Panc1 (cell line): ENCODE measurements at regions not wholly inside any gene's neighbourhood (a gene's known extent, or its start where the extent isn't known, plus 50 kb on each side); places are given as distances from the start of the nearest gene placed in this dataset.

Source experiments
- ATAC-seq: fragments of 200-7000 bp; cut with Tn5 transposase; 2 replicates; pipeline ENCODE4 v1.9.1; 2020; ENCODE audit warnings: mild to moderate bottlenecking, moderate library complexity
- BruUV-seq: library from RNA; stranded (reverse); fragments of 400-500 nt; replicated peaks from 2 replicates; lab custom pipeline; 2021; lab: Mats Ljungman, UMichigan
- CTCF ChIA-PET: fragments of 300-600 bp; sonication (Branson Sonifier 250); formaldehyde crosslinking; loops from one replicate; lab custom pipeline; 2022; ENCODE audit warnings: antibody characterized with exemption; lab: Charles Lee
- POLR2A ChIA-PET: fragments of 300-600 bp; sonication (Branson Sonifier 250); formaldehyde crosslinking; loops from one replicate; lab custom pipeline; 2022; ENCODE audit warnings: antibody characterized with exemption; lab: Charles Lee
- DNase-seq: peaks from one replicate; pipeline ENCODE4 v3.0.0-alpha.2; 2010; ENCODE audit warnings: low read depth, low spot score
- H3K27ac ChIP-seq: 2 replicates; pipeline ENCODE4 v1.5.1; 2011; ENCODE audit warnings: mild to moderate bottlenecking, low read length, inconsistent platforms
- H3K27me3 ChIP-seq: fragments of 200-500 bp; sonication (Bioruptor generic); 2 replicates; pipeline ENCODE4 v1.6.0; 2014; ENCODE audit warnings: low read length, inconsistent platforms; ENCODE audit not compliant: control insufficient read depth, insufficient read depth
- H3K36me3 ChIP-seq: fragments of 200-500 bp; sonication (Bioruptor generic); 2 replicates; pipeline ENCODE4 v1.5.1; 2014; ENCODE audit warnings: inconsistent platforms, mild to moderate bottlenecking, low read length, moderate library complexity; ENCODE audit not compliant: control insufficient read depth, insufficient read depth
- H3K4me1 ChIP-seq: 2 replicates; pipeline ENCODE4 v1.5.1; 2011; ENCODE audit warnings: inconsistent platforms, mild to moderate bottlenecking, low read length, moderate library complexity; ENCODE audit not compliant: control insufficient read depth, insufficient read depth
- H3K4me3 ChIP-seq, 2 experiments: 2 replicates each; pipeline ENCODE4 v1.5.1; 2011 to 2012; ENCODE audit warnings: low read depth in 2 of 2, low read length in 2 of 2, mild to moderate bottlenecking in 2 of 2, inconsistent platforms in 1 of 2, moderate library complexity in 1 of 2
- H3K9me3 ChIP-seq: fragments of 200-500 bp; sonication (Bioruptor generic); 2 replicates; pipeline ENCODE4 v1.5.1; 2014; ENCODE audit warnings: low read depth, mild to moderate bottlenecking, inconsistent platforms, low read length, moderate library complexity; ENCODE audit not compliant: control insufficient read depth, insufficient read depth
- CTCF ChIP-seq: fragments of 450-650 bp; IDR thresholded peaks from 2 replicates; pipeline ENCODE4 v1.5.1; 2017; ENCODE audit warnings: mild to moderate bottlenecking
- POLR2AphosphoS5 ChIP-seq: IDR thresholded peaks from 2 replicates; pipeline ENCODE4 v1.6.1; 2012; ENCODE audit warnings: mild to moderate bottlenecking, low read depth, low read length, moderate library complexity
- SIN3A ChIP-seq: IDR thresholded peaks from 2 replicates; pipeline ENCODE4 v1.6.1; 2012; ENCODE audit warnings: low read depth, mild to moderate bottlenecking, low read length, moderate library complexity, borderline replicate concordance; ENCODE audit not compliant: insufficient read depth
- TCF7L2 ChIP-seq: IDR thresholded peaks from 2 replicates; pipeline ENCODE4 v1.6.1; 2011; ENCODE audit warnings: mild to moderate bottlenecking, low read depth, low read length, inconsistent platforms
- in situ Hi-C: cut with HindIII; loops from 2 replicates; pipeline ENCODE4 v1.10.0; 2016; ENCODE audit warnings: low sequenced_read_pairs, low pct_unique_long_range_greater_than_20kb
- intact Hi-C: fragments of 100-400 bp; cut with micrococcal nuclease; formaldehyde crosslinking; loops from one replicate; pipeline ENCODE4 v1.10.0; 2022; ENCODE audit not compliant: unreplicated experiment
- TF ChIP-seq, protein P1 (sequence below), 2 experiments: IDR thresholded peaks; 2 replicates each; pipeline ENCODE4 v1.6.1; 2011 to 2012; ENCODE audit warnings: low read depth in 2 of 2, control low read depth in 1 of 2, low read length in 1 of 2, mild to moderate bottlenecking in 1 of 2, moderate library complexity in 1 of 2; ENCODE audit not compliant: insufficient read depth in 1 of 2

DNA sequence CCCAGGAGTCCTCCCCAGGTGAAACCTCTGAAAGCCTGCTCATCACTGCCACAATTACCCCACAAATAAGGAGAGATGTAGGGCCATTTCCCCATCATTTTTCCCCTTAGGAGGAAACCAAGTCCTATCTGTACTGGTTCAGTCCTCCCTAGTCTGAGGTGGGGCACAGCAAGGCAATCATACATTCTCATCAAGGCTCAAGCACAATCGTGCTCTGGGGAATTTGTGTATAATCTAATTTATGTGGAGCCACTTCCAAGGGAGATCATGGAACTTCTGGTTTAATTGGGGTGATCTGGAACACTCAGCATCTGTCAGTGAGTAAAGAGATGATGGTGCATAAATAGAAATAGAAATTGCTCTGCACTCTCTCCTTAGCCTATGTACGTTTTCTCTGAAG is 546.9 kb downstream of the IGSF11 start:
- Histone ChIP-seq H3K4me3 (no peak overlapping the region), H3K9me3 (no peaks in the 10 kb centered on the region), H3K36me3 (no peaks in the 10 kb centered on the region), H3K27me3 (no peaks in the 10 kb centered on the region), H3K4me1 (no peaks in the 10 kb centered on the region), H3K27ac (no peak overlapping the region)
- in situ Hi-C loops (no loop called here), intact Hi-C loops (no loop called here)
- POLR2A ChIA-PET: no interaction called here
- CTCF ChIA-PET: no interaction called here
- DNase-seq: no peak
- no peak for ATAC-seq
- TF ChIP-seq, protein P1, sequence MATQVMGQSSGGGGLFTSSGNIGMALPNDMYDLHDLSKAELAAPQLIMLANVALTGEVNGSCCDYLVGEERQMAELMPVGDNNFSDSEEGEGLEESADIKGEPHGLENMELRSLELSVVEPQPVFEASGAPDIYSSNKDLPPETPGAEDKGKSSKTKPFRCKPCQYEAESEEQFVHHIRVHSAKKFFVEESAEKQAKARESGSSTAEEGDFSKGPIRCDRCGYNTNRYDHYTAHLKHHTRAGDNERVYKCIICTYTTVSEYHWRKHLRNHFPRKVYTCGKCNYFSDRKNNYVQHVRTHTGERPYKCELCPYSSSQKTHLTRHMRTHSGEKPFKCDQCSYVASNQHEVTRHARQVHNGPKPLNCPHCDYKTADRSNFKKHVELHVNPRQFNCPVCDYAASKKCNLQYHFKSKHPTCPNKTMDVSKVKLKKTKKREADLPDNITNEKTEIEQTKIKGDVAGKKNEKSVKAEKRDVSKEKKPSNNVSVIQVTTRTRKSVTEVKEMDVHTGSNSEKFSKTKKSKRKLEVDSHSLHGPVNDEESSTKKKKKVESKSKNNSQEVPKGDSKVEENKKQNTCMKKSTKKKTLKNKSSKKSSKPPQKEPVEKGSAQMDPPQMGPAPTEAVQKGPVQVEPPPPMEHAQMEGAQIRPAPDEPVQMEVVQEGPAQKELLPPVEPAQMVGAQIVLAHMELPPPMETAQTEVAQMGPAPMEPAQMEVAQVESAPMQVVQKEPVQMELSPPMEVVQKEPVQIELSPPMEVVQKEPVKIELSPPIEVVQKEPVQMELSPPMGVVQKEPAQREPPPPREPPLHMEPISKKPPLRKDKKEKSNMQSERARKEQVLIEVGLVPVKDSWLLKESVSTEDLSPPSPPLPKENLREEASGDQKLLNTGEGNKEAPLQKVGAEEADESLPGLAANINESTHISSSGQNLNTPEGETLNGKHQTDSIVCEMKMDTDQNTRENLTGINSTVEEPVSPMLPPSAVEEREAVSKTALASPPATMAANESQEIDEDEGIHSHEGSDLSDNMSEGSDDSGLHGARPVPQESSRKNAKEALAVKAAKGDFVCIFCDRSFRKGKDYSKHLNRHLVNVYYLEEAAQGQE (IDR thresholded peaks at IDR 0.05; ENCODE audit: insufficient read depth in 1 of 2, low read depth in 2 of 2, low read length in 1 of 2): no peak
- TF ChIP-seq TCF7L2 (no peak), CTCF (no peak), SIN3A (no peak), POLR2AphosphoS5 (no peak)
- BruUV-seq: no TSS peak

DNA sequence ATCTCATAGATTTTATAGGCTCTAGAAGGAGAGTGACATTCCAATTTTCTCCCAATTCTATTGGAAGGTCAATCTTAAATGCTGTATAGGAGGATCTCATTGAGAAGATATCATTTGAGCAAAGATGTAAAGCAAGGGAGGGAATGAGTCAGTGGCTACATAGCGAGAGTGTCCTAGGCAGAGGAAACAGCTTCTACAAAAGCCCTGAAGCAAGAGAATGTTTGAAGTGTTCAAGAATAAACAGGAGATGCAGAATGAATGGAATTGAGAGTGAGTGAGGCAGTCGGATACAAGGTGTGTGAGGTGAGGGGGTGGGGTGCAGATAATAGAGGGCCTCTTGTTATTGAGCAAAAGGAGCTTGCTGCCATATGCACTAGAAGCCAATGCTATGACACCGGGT is 545.9 kb downstream of the IGSF11 start:
- Histone ChIP-seq H3K27ac (no peak overlapping the region), H3K36me3 (no peaks in the 10 kb centered on the region), H3K4me1 (no peaks in the 10 kb centered on the region), H3K4me3 (no peak overlapping the region), H3K27me3 (no peaks in the 10 kb centered on the region), H3K9me3 (no peaks in the 10 kb centered on the region)
- BruUV-seq: no TSS peak
- in situ Hi-C loops: no loop called here
- ChIA-PET POLR2A (no interaction called here), CTCF (no interaction called here)
- no peak for DNase-seq
- TF ChIP-seq POLR2AphosphoS5 (no peak), CTCF (no peak), TCF7L2 (no peak), SIN3A (no peak)
- TF ChIP-seq, protein P1 (IDR thresholded peaks at IDR 0.05; ENCODE audit: insufficient read depth in 1 of 2, low read depth in 2 of 2, low read length in 1 of 2): no peak
- ATAC-seq: no peak
- intact Hi-C loops: no loop called here
